Esophagus muscularis mucosa (tissue), 4 donors: ENCODE measurements at regions not wholly inside any gene's neighbourhood (a gene's known extent, or its start where the extent isn't known, plus 50 kb on each side); places are given as distances from the start of the nearest gene placed in this dataset.

Experiments
- DNase-seq: peaks from one replicate; pipeline ENCODE4 v3.0.0-alpha.2; 2017; ENCODE audit errors: extremely low spot score
- H3K27ac ChIP-seq, 4 donors: fragments of 200-600 bp; sonication (generic); replicated peaks in 1 of 4; 1 replicate in 3 of 4; 2 replicates in 1 of 4; pipeline ENCODE4 v1.5.1; 2016 to 2019; ENCODE audit warnings: mild to moderate bottlenecking in 1 of 4
- H3K27me3 ChIP-seq, 4 donors: fragments of 200-600 bp; sonication (generic); one replicate each; pipeline versions ENCODE4 v1.5.1 to v1.6.0; 2016 to 2019
- H3K36me3 ChIP-seq, 4 donors: fragments of 200-600 bp; sonication (generic); one replicate each; pipeline ENCODE4 v1.5.1; 2016 to 2019
- H3K4me1 ChIP-seq, 4 donors: fragments of 200-600 bp; sonication (generic); one replicate each; pipeline ENCODE4 v1.5.1; 2016 to 2019
- H3K4me3 ChIP-seq, 4 donors: fragments of 200-600 bp; sonication (generic); 1 replicate in 2 of 4; 2 replicates in 2 of 4; pipeline ENCODE4 v1.5.1; 2016 to 2019; ENCODE audit warnings: mild to moderate bottlenecking in 4 of 4, moderate library complexity in 1 of 4
- H3K9me3 ChIP-seq, 4 donors: fragments of 200-600 bp; sonication (generic); 1 replicate in 3 of 4; 2 replicates in 1 of 4; pipeline ENCODE4 v1.5.1; 2016 to 2019
- EP300 ChIP-seq: sonication (generic); formaldehyde crosslinking; IDR thresholded peaks from one replicate; pipeline ENCODE4 v1.6.1; 2017; ENCODE audit warnings: antibody characterized with exemption
- POLR2A ChIP-seq: fragments of 450-650 bp; IDR thresholded peaks from one replicate; pipeline ENCODE4 v1.6.1; 2017; ENCODE audit warnings: antibody characterized with exemption, moderate library complexity, mild to moderate bottlenecking, low read depth
- POLR2AphosphoS5 ChIP-seq, 2 donors: sonication (generic); formaldehyde crosslinking; IDR thresholded peaks; one replicate each; pipeline ENCODE4 v1.6.1; 2017; ENCODE audit warnings: antibody characterized with exemption in 2 of 2
- WGBS: methylation state at CpG from one replicate; pipeline ENCODE4 v1.1.5; 2018; 5-methylcytosine and 5-hydroxymethylcytosine counted together
- intact Hi-C: fragments of 100-400 bp; cut with DNase I; formaldehyde crosslinking; loops from one replicate; pipeline ENCODE4 v1.15.1; 2023
- TF ChIP-seq, protein P1 (sequence below), 3 experiments: fragments of 200-600 bp in 2 of 3; fragments of 450-650 bp in 1 of 3; sonication (generic) in 2 of 3; IDR thresholded peaks; one replicate each; pipeline ENCODE4 v1.5.1; 2017 to 2019; ENCODE audit warnings: antibody characterized with exemption in 3 of 3, mild to moderate bottlenecking in 2 of 3, moderate library complexity in 1 of 3

DNA sequence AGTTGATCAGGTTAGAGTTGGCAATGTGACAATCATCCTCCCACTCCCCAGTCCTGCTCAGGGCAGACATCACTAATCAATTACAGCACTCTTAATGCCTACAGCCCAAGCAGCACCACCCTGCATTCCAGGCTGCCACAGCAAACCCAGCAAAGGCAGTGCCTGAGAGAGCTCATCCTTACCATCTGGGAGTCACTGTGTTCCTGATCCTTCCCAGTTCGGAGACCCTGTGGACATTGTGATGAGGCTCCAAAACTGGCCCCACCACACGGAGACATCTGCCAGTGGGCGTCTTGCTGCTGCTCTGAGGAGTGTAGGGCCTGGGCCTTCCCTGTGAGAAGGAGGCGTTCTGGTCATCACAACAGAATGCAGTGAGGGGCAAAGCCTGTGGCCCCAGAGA lies 216.5 kb upstream of the CST7 start:
- H3K27me3 ChIP-seq = no peaks in the 10 kb centered on the region
- H3K9me3 ChIP-seq = no peaks in the 10 kb centered on the region
- 96% methylated on average over 4 of the region's 4 CpGs for WGBS
- H3K4me3 ChIP-seq = no peak overlapping the region
- no peak for TF ChIP-seq POLR2AphosphoS5 (IDR thresholded peaks at IDR 0.05)
- TF ChIP-seq EP300 = no peak
- TF ChIP-seq, protein P1, sequence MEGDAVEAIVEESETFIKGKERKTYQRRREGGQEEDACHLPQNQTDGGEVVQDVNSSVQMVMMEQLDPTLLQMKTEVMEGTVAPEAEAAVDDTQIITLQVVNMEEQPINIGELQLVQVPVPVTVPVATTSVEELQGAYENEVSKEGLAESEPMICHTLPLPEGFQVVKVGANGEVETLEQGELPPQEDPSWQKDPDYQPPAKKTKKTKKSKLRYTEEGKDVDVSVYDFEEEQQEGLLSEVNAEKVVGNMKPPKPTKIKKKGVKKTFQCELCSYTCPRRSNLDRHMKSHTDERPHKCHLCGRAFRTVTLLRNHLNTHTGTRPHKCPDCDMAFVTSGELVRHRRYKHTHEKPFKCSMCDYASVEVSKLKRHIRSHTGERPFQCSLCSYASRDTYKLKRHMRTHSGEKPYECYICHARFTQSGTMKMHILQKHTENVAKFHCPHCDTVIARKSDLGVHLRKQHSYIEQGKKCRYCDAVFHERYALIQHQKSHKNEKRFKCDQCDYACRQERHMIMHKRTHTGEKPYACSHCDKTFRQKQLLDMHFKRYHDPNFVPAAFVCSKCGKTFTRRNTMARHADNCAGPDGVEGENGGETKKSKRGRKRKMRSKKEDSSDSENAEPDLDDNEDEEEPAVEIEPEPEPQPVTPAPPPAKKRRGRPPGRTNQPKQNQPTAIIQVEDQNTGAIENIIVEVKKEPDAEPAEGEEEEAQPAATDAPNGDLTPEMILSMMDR (IDR thresholded peaks at IDR 0.05) = no peak
- no peak for TF ChIP-seq POLR2A
- DNase-seq = peak; percentile 90
- intact Hi-C loops = no loop called here
- H3K27ac ChIP-seq = no peak overlapping the region
- H3K36me3 ChIP-seq = no peaks in the 10 kb centered on the region
- H3K4me1 ChIP-seq = peaks cover 0 to 15% (median 14%) of the 10 kb centered on the region in 4 donors

DNA sequence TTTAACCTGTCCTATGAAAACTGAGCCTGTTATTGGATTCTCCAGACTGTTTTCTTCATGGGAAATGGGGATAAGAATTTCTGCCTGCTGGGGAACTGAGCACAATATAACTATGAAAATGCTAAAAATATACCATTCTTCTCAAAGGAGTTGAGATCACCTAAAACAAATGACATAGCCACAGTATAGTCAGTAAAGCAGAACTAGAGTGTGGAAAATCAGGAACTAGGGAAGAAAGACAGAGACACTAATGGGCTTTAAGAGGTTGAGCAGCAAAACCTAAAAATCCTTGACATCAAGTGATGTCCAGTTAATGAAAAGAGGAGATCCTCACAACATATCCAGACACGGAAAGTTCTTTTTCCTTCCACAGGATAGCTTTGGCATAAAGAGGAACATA lies 215.7 kb upstream of the CST7 start:
- Histone ChIP-seq H3K9me3 (no peaks in the 10 kb centered on the region), H3K27me3 (no peaks in the 10 kb centered on the region), H3K4me3 (no peak overlapping the region), H3K27ac (no peak overlapping the region), H3K4me1 (peaks cover 0 to 15% (median 14%) of the 10 kb centered on the region in 4 donors), H3K36me3 (no peaks in the 10 kb centered on the region)
- WGBS = 88% methylated on average over 1 of the region's 1 CpG
- TF ChIP-seq EP300 = no peak
- TF ChIP-seq POLR2AphosphoS5 (IDR thresholded peaks at IDR 0.05) = no peak
- no peak for TF ChIP-seq POLR2A
- TF ChIP-seq, protein P1 (IDR thresholded peaks at IDR 0.05) = no peak
- intact Hi-C loops = no loop called here
- DNase-seq = no peak

DNA sequence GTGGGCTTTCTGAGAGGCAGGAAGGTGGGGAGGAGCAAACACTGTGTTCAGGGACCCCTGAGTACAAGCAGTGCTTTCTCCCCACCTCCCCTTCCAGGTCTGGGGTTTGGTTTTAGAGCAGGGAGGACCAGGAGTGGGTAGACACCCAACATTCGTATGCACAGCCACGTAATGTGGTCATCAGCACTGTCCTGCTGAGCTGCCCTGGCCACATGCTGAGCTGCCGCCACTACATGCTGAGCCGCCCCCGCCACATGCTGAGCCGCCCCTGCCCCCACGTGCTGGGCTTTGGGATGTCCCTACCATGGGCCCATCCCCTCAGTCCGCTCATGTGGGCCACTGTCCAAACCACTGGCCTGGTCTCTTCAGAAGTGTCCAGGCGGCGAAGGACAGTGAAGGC lies 214.9 kb upstream of the CST7 start:
- H3K27me3 ChIP-seq = no peaks in the 10 kb centered on the region
- TF ChIP-seq, protein P1 (IDR thresholded peaks at IDR 0.05) = no peak
- no peak for TF ChIP-seq EP300
- TF ChIP-seq POLR2A = no peak
- TF ChIP-seq POLR2AphosphoS5 (IDR thresholded peaks at IDR 0.05) = no peak
- no peaks in the 10 kb centered on the region for H3K9me3 ChIP-seq
- no peak overlapping the region for H3K27ac ChIP-seq
- peak; percentile 66 for DNase-seq
- no peaks in the 10 kb centered on the region for H3K36me3 ChIP-seq
- no peak overlapping the region for H3K4me3 ChIP-seq
- peaks cover 0 to 16% (median 15%) of the 10 kb centered on the region in 4 donors for H3K4me1 ChIP-seq
- WGBS = 87% methylated on average over 7 of the region's 10 CpGs
- intact Hi-C loops = no loop called here

DNA sequence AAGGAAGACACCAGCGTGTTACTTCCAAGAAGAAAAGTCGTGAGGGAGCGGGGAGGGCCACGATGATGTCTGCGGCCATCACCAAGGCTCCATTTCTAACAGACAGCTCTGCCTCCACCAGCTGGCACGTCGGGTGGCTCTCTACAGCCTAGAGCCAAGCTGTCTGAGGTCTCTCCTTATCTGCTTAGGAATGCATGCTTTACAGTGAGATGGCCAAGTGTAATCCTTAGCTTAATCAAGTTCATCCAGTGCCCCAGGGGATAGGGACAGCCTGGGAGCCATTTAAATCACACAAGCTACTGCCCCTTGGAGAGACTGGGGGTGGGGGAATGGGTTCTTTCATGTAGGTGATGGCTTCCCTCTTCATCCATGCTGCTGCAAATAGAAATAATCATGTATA lies 213.8 kb upstream of the CST7 start:
- DNase-seq = peak; percentile 66
- Histone ChIP-seq H3K27me3 (no peaks in the 10 kb centered on the region), H3K4me1 (peaks cover 0 to 25% (median 20%) of the 10 kb centered on the region in 4 donors), H3K4me3 (no peak overlapping the region), H3K9me3 (no peaks in the 10 kb centered on the region), H3K27ac (no peak overlapping the region), H3K36me3 (no peaks in the 10 kb centered on the region)
- 88% methylated on average over 7 of the region's 7 CpGs for WGBS
- intact Hi-C loops = no loop called here
- no peak for TF ChIP-seq POLR2AphosphoS5 (IDR thresholded peaks at IDR 0.05)
- no peak for TF ChIP-seq POLR2A
- TF ChIP-seq, protein P1 (IDR thresholded peaks at IDR 0.05) = no peak
- no peak for TF ChIP-seq EP300

DNA sequence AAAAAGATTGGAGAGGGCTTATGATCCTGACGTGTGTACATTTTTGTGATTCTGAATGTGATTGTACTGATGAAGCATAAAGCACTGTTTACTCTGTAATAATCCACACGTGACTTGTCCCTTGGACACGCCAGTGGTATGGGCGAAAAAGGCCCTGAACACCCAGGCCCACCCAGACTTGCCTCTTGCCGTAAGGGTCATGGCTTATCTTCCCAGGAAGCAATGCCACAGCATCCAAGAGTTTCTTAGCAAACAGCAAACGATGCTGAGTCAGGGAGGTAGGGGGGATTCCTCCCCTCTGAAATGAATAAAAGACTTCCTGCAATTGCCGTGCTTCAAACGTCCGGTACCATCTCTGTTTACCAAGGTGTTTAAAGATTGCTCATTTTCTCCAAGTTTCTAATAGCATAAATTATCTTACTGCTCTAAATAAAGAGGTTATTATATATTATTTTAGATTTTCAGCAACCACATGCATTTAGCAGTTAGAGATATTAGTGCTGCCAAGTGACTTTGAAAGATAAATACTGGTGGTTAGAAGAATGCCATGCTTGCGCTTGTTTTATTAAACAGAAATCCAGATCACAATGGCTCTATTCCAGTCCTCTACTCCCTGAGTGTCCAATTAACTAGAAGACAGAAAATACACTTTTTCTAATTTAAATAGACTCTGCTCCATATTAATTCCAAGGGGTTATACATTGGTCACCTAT lies 212.8 kb upstream of the CST7 start:
- Histone ChIP-seq H3K27me3 (no peaks in the 10 kb centered on the region), H3K4me1 (peaks cover 0 to 25% (median 20%) of the 10 kb centered on the region in 4 donors), H3K27ac (no peak overlapping the region), H3K4me3 (no peak overlapping the region), H3K36me3 (no peaks in the 10 kb centered on the region), H3K9me3 (no peaks in the 10 kb centered on the region)
- peak; percentile 55 for DNase-seq
- intact Hi-C loops = no loop called here
- TF ChIP-seq POLR2A (no peak), EP300 (no peak), POLR2AphosphoS5 (IDR thresholded peaks at IDR 0.05) (no peak)
- TF ChIP-seq, protein P1 (IDR thresholded peaks at IDR 0.05) = no peak
- 54% methylated on average over 10 of the region's 10 CpGs for whole genome bisulfite sequencing
